GM21723 (cell line): ENCODE measurements at regions not wholly inside any gene's neighbourhood (a gene's known extent, or its start where the extent isn't known, plus 50 kb on each side); places are given as distances from the start of the nearest gene placed in this dataset.
"Not testable (repeated sequence)": the region's sequence is repeated elsewhere in the genome, so short reads cannot be mapped to it uniquely, and the experiment has no call there.

ENCODE experiments used
- ATAC-seq: cut with Tn5 transposase; IDR thresholded peaks from one replicate; pipeline ENCODE4 v1.9.1; 2021; ENCODE audit warnings: mild to moderate bottlenecking, moderate library complexity; ENCODE audit not compliant: unreplicated experiment

GRCh38 chr10:120749072-120749471 lies 102.1 kb upstream of the WDR11 start:
- ATAC-seq, result no peak

DNA sequence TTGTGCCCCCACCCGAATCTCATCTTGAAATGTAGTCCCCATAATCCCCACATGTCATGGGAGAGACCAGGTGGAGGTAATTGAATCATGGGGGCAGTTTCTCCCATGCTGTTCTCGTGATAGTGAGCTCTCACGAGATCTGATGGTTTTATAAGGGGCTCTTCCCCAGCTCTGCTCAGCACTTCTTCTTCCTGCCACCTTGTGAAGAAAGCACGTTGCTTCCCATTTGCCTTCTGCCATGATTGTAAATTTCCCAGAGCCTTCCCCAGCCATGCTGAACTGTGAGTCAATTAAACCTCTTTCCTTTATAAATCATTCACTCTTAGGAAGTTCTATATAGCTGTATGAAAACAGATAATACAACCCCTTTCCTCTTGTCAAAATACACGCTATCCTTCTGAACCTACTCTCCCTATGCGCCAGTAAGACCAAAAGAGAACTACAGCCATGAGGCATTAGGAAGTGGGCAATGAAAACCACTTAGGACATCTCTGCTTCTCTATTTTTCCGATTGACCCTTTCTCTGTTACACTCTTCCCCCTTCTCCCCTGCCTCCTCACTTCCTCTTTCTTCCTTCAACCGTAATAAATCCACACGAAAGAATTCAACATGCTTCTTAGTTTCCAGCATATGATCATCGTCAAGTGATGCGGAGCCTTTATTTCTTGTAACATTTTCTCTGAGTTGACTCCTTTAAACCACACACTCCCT lies 101.2 kb upstream of the WDR11 start:
- no peak for ATAC-seq

- no peak for ATAC-seq
Measured at GRCh38 chr10:120755771-120756170, 95.4 kb upstream of the WDR11 start.

DNA sequence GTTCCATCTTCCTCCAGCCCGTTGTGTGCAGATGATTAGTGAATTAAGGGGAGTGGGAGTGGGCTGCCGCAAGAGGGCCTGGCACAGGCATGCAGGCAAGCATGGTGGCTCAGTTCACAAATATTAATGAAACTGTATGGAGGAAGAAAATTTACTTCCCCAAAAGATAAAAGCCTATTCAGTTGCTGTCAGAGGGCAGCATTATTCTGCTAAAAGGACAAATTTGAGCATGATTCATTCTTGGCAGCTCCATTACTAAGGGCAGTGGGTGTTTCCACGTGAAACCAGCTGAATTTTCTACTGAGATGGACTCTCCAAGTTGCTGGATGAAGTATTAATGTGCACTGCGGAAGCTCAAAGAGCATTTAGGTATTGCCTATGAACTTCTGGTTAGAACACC lies 90.9 kb upstream of the WDR11 start:
- no peak for ATAC-seq

DNA sequence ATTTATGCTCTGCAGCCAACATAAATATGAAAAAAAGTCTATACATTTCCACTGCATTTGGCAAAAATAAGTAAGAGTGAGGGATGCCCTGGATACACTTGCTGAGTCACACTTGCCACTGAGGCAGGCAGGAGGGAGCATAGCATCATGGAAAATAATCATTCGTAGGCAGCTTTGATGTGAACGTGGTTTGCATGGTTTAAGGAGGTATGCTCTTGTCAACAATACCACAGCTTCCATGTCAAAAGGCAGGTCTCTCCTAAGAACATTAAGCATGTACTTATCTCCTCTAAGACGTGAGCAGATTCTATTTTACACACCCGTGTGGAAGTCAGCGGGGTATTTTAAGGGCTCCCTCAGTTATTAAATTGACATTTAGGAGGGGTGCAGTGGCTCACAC lies 89.2 kb upstream of the WDR11 start:
- no peak for ATAC-seq

DNA sequence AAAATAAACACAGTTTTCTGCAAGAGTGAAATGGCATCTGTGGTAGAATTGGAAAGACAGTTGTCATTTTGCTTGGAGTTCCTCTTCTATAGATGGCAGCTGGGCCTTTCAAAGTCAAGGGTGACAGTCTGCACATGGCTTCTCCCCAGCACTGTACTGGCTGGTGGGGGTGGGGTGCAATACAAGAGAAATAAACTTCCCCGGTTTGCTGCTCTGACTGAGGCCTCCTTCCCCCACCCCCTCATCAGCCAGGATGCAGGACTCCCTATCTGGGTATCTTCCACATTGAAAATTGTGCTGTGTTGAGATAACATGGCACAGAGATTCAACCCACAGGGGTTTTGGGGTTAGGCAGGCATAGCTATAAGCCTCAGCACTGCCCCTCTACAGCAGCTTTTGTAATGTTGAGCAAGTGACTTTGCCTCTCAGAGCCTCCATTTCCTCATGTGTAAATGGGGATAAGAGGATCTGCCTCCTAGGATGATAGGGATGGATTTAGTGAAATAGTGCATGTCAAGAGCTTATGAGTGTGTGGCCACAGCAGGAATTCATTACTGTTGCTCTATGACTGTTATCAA lies 85.8 kb upstream of the WDR11 start:
- no peak for ATAC-seq

- ATAC-seq, result no peak
Measured at GRCh38 chr10:120768227-120768626, 82.9 kb upstream of the WDR11 start.

DNA sequence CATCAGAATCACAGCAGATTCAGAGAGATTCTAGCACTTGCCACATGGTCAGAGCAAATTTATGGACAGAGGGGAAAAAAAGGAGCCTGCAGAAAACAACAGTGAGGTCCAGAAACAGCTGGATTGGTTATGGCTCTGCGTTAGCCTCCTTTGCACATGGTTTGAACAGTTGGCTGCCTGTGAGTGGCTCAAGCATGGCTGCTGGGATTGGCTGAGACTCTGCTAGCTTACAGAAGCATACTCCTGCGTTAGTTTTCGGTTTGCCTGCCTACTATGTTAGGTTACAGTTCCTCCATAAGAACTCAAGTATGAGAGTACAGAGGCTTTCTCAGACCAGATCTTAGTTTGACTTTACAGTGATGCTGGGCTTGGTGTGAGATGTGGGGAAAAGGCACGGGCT lies 80.7 kb upstream of the WDR11 start:
- ATAC-seq, result no peak

DNA sequence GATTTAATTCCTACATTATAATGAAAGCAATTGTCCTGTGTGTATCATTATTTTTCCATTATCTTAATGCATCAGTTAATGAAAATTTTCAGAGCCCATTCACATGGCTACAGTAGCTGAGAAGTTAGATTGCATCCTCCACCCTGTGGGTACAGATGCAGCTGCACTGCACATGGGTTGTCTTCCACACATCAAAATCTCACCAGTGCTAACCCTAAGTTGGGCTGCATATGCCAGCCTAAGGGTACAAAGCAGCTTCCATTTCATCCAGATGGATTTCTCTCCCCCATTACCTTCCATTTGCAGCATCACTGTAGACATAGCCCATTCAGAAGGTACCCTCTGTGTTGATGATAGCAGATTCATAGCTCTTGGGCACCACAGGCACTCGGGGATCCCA lies 74.7 kb upstream of the WDR11 start:
- no peak for ATAC-seq

- no peak for ATAC-seq
Measured at GRCh38 chr10:120782336-120782735, 68.8 kb upstream of the WDR11 start.

GRCh38 chr10:120783098-120783497 lies 68.1 kb upstream of the WDR11 start:
- no peak for ATAC-seq

- ATAC-seq, result no peak
Measured at GRCh38 chr10:120783867-120784266, 67.3 kb upstream of the WDR11 start.

- no peak for ATAC-seq
Measured at GRCh38 chr10:120788771-120789170, 62.4 kb upstream of the WDR11 start.

- no peak for ATAC-seq
Measured at GRCh38 chr10:120789303-120790203, 61.6 kb upstream of the WDR11 start.

DNA sequence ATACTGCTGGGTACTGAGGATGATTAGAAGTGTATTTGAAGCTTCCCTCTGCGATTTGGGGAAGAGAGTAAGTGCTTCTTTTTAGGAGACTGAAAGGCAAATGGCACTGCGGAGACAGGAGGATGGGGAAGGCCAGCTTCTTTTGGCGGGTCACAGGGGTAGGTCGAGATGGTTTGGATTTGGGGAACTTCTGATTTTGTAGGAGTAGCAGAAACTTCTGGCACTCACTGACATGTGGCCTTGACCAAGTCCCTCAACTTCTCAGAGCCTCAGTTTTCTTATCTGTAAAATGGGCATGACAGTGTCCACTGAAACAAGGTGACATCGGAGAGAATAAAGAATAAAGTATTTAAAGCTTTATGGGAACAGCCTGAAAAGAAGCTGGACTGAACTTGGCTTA lies 59.8 kb upstream of the WDR11 start:
- no peak for ATAC-seq

DNA sequence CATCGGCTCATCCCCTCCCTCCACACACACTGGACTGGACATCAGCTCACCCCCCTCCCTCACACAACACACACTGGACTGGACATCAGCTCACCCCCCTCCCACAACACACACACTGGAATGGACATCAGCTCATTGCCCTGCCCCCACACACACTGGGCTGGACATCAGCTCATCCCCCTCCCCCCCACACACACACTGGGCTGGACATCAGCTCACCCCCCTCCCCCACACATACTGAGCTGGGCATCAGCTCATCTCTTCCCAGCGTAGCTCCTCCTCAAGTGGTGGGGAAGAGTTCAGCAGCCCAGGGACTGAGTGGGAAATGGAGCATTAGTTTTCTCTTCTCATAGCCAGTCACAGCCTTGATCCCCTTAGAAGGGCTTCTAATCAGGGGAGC lies 58.1 kb upstream of the WDR11 start:
- no peak for ATAC-seq

- ATAC-seq, result no peak
Measured at GRCh38 chr10:120794390-120794789, 56.8 kb upstream of the WDR11 start.

GRCh38 chr10:120798276-120798675 lies 52.9 kb upstream of the WDR11 start:
- not testable (repeated sequence) for ATAC-seq

GRCh38 chr10:120799849-120800248 lies 51.3 kb upstream of the WDR11 start:
- no peak for ATAC-seq

- ATAC-seq, result no peak
Measured at GRCh38 chr10:120800528-120801323, 50.4 kb upstream of the WDR11 start.
